ENCODE measurements at regions not wholly inside any gene's neighbourhood (a gene's known extent, or its start where the extent isn't known, plus 50 kb on each side); places are given as distances from the start of the nearest gene placed in this dataset.

DNA sequence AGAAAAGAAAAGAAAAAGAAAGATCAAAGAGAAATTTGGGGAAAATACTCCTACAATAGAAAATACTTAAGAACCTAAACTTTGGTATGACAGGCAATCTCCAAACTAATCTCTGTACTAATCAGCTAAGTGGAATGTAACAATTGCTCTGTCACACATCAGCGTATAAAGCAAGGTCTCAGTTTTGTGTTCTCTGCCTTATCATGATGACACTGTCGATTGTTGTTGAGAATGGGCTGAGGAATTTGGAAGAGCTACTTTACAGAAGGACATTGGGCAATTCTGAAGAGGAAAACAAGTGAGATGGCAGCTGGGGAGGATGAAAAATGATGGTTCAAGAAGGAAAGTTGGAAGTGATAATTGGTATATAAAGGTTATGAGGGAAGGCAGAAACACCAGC, 486.0 kb upstream of the HTR2C start:
- TF ChIP-seq, protein P1, sequence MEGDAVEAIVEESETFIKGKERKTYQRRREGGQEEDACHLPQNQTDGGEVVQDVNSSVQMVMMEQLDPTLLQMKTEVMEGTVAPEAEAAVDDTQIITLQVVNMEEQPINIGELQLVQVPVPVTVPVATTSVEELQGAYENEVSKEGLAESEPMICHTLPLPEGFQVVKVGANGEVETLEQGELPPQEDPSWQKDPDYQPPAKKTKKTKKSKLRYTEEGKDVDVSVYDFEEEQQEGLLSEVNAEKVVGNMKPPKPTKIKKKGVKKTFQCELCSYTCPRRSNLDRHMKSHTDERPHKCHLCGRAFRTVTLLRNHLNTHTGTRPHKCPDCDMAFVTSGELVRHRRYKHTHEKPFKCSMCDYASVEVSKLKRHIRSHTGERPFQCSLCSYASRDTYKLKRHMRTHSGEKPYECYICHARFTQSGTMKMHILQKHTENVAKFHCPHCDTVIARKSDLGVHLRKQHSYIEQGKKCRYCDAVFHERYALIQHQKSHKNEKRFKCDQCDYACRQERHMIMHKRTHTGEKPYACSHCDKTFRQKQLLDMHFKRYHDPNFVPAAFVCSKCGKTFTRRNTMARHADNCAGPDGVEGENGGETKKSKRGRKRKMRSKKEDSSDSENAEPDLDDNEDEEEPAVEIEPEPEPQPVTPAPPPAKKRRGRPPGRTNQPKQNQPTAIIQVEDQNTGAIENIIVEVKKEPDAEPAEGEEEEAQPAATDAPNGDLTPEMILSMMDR (conservative IDR thresholded peaks at IDR 0.05; ENCODE audit: low read depth in 2 of 2): no peak
- no peak for TF ChIP-seq POLR2AphosphoS5 (IDR thresholded peaks at IDR 0.05; ENCODE audit: low read depth)
- no peak for TF ChIP-seq EZH2phosphoT487 (IDR thresholded peaks at IDR 0.05; ENCODE audit: unreplicated experiment)
- no peak for TF ChIP-seq EZH2 (IDR thresholded peaks at IDR 0.05; ENCODE audit: low read depth, unreplicated experiment)
- TF ChIP-seq, protein P2, sequence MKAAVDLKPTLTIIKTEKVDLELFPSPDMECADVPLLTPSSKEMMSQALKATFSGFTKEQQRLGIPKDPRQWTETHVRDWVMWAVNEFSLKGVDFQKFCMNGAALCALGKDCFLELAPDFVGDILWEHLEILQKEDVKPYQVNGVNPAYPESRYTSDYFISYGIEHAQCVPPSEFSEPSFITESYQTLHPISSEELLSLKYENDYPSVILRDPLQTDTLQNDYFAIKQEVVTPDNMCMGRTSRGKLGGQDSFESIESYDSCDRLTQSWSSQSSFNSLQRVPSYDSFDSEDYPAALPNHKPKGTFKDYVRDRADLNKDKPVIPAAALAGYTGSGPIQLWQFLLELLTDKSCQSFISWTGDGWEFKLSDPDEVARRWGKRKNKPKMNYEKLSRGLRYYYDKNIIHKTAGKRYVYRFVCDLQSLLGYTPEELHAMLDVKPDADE (IDR thresholded peaks at IDR 0.05): no peak
- TF ChIP-seq CREB1 (CRISPR knock-in tag; IDR thresholded peaks at IDR 0.05; ENCODE audit: low read depth): no peak
- TF ChIP-seq, protein P3, sequence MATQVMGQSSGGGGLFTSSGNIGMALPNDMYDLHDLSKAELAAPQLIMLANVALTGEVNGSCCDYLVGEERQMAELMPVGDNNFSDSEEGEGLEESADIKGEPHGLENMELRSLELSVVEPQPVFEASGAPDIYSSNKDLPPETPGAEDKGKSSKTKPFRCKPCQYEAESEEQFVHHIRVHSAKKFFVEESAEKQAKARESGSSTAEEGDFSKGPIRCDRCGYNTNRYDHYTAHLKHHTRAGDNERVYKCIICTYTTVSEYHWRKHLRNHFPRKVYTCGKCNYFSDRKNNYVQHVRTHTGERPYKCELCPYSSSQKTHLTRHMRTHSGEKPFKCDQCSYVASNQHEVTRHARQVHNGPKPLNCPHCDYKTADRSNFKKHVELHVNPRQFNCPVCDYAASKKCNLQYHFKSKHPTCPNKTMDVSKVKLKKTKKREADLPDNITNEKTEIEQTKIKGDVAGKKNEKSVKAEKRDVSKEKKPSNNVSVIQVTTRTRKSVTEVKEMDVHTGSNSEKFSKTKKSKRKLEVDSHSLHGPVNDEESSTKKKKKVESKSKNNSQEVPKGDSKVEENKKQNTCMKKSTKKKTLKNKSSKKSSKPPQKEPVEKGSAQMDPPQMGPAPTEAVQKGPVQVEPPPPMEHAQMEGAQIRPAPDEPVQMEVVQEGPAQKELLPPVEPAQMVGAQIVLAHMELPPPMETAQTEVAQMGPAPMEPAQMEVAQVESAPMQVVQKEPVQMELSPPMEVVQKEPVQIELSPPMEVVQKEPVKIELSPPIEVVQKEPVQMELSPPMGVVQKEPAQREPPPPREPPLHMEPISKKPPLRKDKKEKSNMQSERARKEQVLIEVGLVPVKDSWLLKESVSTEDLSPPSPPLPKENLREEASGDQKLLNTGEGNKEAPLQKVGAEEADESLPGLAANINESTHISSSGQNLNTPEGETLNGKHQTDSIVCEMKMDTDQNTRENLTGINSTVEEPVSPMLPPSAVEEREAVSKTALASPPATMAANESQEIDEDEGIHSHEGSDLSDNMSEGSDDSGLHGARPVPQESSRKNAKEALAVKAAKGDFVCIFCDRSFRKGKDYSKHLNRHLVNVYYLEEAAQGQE (IDR thresholded peaks at IDR 0.05; ENCODE audit: unreplicated experiment): no peak
- TF ChIP-seq STAT1 (IDR thresholded peaks at IDR 0.05; ENCODE audit: unreplicated experiment): no peak
- no peak for TF ChIP-seq ZNF114 (CRISPR knock-in tag; IDR thresholded peaks at IDR 0.05)
- no peak for TF ChIP-seq JUNB (IDR thresholded peaks at IDR 0.05; ENCODE audit: unreplicated experiment)
- no peak for TF ChIP-seq ZNF331 (CRISPR knock-in tag; IDR thresholded peaks at IDR 0.05; ENCODE audit: low read depth)

Measured in GM23338 (cell line).